ENCODE measurements at regions not wholly inside any gene's neighbourhood (a gene's known extent, or its start where the extent isn't known, plus 50 kb on each side); places are given as distances from the start of the nearest gene placed in this dataset.

DNA sequence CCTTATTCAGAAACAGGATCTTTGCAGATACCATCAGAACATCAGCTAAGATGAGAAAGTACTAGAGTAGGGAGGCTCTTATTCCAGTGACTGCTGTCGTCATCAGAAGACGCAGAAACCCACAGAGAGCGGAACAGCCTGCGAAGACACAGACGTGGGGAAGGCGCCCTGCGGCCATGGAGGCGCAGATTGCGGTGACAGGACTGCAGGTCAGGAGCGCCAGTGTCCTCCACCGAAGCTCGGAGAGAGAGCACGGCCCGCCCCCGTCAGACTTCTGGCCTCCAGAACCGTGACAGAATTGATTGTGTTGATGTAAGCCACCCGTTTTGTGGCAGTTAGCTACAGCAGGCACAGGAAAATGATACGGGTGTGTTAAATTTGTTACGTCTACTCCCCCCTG lies 275.5 kb downstream of the EFNB2 start:
- peaks cover 0 to 8% (median 4%) of the 10 kb centered on the region in 6 donors for H3K9me3 Mint-ChIP-seq
- no peaks in the 10 kb centered on the region for H3K4me1 Mint-ChIP-seq
- H3K4me3 Mint-ChIP-seq, result no peak overlapping the region
- H3K36me3 Mint-ChIP-seq, result no peaks in the 10 kb centered on the region
- peaks cover 0 to 7% (median 0%) of the 10 kb centered on the region in 3 donors for H3K27me3 Mint-ChIP-seq (ENCODE audit: low read depth in 3 of 3)
- H3K27ac Mint-ChIP-seq, result no peak overlapping the region
- DNase-seq, result no peak

DNA sequence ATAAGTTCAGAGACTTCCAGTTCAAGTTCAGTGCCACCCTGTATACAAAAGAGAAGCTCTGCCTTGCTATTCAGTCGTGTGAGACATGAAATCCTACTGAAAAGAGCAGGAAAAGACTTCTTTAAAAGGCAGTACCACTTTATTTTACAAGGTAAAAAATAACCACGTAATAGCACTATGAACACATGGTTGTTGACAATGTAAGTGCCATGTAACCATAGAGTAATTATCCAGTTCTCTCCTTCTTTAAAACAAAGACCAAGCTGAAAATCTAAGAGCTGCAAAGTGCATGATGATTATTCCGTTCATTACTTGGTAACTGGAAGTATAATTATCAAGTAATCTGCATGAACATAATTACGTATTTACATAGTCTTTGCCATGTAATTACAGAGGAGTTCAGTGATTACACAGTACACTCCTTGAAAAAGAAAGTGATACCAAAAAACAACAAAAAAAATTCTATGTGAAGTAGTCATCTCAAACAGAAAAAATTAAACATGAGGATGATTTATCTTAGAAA lies 288.7 kb downstream of the EFNB2 start:
- Mint-ChIP-seq H3K9me3 (peaks cover 0 to 3% (median 0%) of the 10 kb centered on the region in 6 donors), H3K36me3 (no peaks in the 10 kb centered on the region), H3K27me3 (ENCODE audit: low read depth in 3 of 3) (peaks cover 0 to 4% (median 2%) of the 10 kb centered on the region in 3 donors), H3K4me3 (no peak overlapping the region), H3K27ac (no peak overlapping the region), H3K4me1 (no peaks in the 10 kb centered on the region)
- no peak for DNase-seq

DNA sequence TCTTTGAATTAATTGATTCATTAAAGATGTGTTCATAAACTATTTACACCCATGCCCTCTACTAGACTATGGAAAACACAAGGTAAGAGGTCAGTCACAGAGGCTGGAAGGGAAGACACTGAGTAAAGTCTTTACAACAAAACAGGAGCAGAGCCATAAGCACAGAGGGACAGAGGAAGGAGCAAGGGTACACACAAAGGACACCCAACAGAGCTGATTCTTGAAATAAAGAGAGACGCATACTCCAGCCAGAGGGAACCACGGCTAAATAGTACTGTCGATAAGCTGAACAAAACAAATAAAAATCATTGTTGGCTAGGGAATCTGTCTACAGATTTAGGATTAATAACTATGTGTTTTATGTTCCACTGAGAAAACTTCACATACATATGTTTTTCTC lies 289.2 kb downstream of the EFNB2 start:
- no peak for DNase-seq
- H3K4me1 Mint-ChIP-seq, result no peaks in the 10 kb centered on the region

DNA sequence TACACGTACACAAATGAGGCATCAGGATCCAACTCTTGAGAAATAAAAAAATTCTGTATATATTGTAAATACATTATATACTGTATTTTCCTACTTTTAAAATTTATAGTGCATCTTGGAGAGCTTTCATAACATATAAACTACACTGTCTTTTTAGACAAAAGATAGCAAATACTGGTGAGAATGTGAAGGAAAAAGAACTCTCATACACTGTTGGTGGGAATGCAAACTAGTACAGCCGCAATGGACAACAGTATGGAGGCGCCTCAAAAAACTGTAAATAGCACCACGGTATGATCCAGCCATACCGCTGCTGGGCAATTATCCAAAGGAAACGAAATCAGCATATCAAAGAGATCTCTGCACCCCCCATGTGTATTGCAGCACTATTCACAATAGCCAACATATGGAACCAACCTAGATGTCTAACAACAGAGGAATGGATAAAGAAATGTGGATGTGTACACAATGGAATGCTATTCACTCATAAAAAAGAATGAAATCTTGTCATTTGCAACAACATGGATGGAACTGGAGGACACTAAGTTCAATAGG lies 292.4 kb downstream of the EFNB2 start:
- Mint-ChIP-seq H3K27me3 (ENCODE audit: low read depth in 3 of 3) (peaks cover 0 to 5% (median 0%) of the 10 kb centered on the region in 3 donors), H3K4me1 (no peaks in the 10 kb centered on the region), H3K27ac (no peak overlapping the region), H3K9me3 (peaks cover 0 to 4% (median 0%) of the 10 kb centered on the region in 6 donors), H3K36me3 (no peaks in the 10 kb centered on the region), H3K4me3 (no peak overlapping the region)
- no peak for DNase-seq

More for the DNA sequence above, 289.2 kb downstream of the EFNB2 start:
- Mint-ChIP-seq H3K9me3 (peaks cover 0 to 3% (median 0%) of the 10 kb centered on the region in 6 donors), H3K36me3 (no peaks in the 10 kb centered on the region), H3K27me3 (ENCODE audit: low read depth in 3 of 3) (peaks cover 0 to 4% (median 2%) of the 10 kb centered on the region in 3 donors), H3K27ac (no peak overlapping the region), H3K4me3 (no peak overlapping the region)

DNA sequence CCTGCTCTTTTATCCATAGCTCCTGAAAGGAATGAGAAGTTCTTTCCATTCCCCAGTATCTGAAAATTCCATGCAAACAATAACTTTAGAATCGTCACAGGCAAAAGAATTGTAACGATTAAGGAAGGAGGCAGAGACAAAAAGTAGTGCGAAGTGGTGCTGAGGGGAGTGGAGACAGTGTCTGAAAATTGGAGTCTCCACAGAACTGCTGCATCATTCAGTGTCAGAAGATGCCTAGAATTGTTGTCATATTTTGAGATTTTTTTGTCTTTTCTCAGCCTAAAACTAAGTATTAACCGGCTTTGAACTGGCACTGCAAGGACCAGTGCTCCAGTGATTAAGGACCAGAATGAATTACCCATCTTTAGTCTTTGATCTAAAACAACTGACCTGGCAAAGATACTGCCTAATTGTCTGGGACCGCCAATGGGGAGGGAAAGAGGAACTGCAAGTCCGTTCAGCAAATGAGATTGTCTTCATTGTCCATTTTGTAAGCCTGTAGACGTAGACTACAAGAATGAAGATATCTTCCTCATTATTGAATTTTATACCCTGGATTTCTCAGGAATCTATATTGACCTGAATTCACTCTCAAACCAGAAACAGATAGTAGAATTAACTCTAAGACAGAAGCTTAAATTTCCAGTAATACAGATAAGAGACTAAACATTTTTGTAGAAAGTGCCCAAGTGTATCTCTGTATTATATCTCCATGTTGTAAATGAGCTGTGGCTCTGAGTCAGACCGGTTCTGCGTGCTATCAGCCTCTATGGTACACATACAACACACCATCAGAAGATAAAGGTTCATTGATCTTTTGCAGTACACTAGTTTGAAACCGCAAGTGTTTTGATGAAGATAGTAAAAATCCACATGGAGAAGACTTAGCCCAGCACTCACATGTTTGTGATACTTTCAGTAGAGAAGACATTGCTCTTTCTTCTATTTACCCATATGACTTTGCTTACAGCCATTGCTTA lies 293.2 kb downstream of the EFNB2 start:
- no peak overlapping the region for H3K4me3 Mint-ChIP-seq
- H3K4me1 Mint-ChIP-seq, result no peaks in the 10 kb centered on the region
- H3K9me3 Mint-ChIP-seq, result peaks cover 0 to 4% (median 0%) of the 10 kb centered on the region in 6 donors
- peaks cover 0 to 5% (median 0%) of the 10 kb centered on the region in 3 donors for H3K27me3 Mint-ChIP-seq (ENCODE audit: low read depth in 3 of 3)
- H3K27ac Mint-ChIP-seq, result no peak overlapping the region
- no peaks in the 10 kb centered on the region for H3K36me3 Mint-ChIP-seq
- DNase-seq, result no peak

DNA sequence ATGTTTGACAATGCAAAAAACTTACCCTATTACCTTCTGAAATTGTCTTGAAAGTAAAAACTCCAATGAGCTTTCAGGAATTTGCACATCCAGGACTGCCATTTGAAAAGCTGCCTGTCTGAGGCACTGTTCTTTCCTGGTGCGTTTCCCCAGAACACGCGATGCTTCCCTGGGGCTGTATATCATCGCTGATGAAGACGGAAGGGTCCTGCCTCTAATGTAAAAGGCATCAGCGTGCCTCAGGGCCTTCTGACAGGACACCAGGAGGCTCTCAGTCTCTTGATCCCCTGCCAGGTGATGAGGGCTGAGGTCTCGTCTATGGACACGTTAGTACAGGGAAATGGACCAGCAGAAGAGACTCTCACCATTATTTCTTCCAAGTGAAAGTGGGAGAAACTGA lies 296.8 kb downstream of the EFNB2 start:
- H3K4me3 Mint-ChIP-seq, result no peak overlapping the region
- H3K27ac Mint-ChIP-seq, result no peak overlapping the region
- no peak for DNase-seq
- H3K36me3 Mint-ChIP-seq, result no peaks in the 10 kb centered on the region
- peaks cover 0 to 8% (median 0%) of the 10 kb centered on the region in 6 donors for H3K9me3 Mint-ChIP-seq
- peaks cover 0 to 5% (median 3%) of the 10 kb centered on the region in 3 donors for H3K27me3 Mint-ChIP-seq (ENCODE audit: low read depth in 3 of 3)
- H3K4me1 Mint-ChIP-seq, result no peaks in the 10 kb centered on the region

DNA sequence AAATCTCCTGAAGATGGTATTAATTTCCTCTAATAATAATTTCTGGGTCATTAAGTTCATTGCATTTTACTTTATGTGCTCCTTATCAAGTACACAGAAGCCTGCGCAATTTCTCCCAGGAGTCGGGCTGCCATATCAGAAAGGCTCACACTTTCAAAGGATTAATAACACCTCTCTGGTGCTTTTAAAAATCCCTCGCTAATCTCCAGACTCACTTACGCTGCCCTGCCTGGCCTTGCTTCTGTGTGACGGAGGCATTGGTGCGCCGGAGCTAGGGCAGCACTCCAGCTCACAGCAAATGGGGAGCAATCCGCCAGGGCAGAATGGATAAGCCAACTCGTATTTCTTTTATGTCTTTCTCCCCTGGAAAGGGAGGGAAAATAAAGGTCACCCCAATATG lies 300.8 kb downstream of the EFNB2 start:
- no peaks in the 10 kb centered on the region for H3K4me1 Mint-ChIP-seq
- no peak for DNase-seq
- no peak overlapping the region for H3K27ac Mint-ChIP-seq
- H3K27me3 Mint-ChIP-seq (ENCODE audit: low read depth in 3 of 3), result peaks cover 2 to 4% (median 3%) of the 10 kb centered on the region in 3 donors
- peaks cover 0 to 19% (median 2%) of the 10 kb centered on the region in 6 donors for H3K9me3 Mint-ChIP-seq
- no peaks in the 10 kb centered on the region for H3K36me3 Mint-ChIP-seq
- no peak overlapping the region for H3K4me3 Mint-ChIP-seq

DNA sequence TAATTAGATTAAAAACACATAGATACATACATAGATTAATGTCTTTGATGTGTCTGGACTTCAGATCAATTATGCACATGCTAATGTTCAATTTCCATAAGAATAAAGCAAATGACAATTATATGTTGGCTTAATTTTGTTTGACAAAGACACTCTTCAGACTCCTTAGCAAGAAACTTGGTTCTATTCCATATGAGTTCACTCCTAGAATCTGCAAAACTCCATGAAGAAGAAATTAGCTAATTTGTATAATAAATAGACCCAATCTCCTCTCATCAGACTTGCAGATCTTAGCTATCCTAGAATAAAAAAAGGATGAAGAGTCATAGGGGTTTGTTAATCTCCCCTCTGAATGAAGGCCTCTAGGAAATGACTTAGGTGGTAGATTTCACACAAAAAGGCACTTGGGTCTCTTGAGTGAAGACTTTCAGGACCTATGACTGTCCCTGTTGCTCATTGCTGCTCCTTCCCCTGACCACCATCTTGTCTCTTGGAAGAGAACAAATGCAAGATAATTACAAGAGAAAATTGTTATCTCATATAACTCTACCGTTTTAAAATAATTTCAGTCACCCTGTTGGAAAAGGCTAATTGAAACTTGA lies 302.2 kb downstream of the EFNB2 start:
- no peak for DNase-seq
- Mint-ChIP-seq H3K4me3 (no peak overlapping the region), H3K4me1 (no peaks in the 10 kb centered on the region), H3K36me3 (no peaks in the 10 kb centered on the region), H3K27ac (no peak overlapping the region), H3K27me3 (ENCODE audit: low read depth in 3 of 3) (peaks cover 2 to 4% (median 3%) of the 10 kb centered on the region in 3 donors), H3K9me3 (peaks cover 0 to 15% (median 2%) of the 10 kb centered on the region in 6 donors)

DNA sequence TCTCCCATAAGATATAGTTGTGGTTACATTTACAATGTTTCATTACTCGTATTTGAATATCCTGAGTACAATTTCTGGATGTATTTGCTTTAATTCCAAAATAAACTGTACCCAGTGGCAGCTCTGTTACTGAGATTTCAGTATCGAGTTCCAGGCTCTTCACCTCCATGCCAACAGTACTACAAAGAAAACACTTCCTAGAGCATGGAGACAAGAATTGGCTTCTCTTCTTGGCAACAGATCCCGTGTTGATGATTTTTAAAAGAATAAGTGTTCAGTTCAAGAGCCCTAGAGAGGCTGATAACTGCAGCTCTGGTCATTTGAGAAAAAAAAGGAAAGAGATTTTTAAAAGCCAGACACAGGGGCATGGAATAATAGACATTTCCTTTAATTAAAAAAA lies 302.8 kb downstream of the EFNB2 start:
- peaks cover 0 to 15% (median 2%) of the 10 kb centered on the region in 6 donors for H3K9me3 Mint-ChIP-seq
- peaks cover 2 to 4% (median 4%) of the 10 kb centered on the region in 3 donors for H3K27me3 Mint-ChIP-seq (ENCODE audit: low read depth in 3 of 3)
- no peak overlapping the region for H3K4me3 Mint-ChIP-seq
- H3K27ac Mint-ChIP-seq, result no peak overlapping the region
- H3K36me3 Mint-ChIP-seq, result no peaks in the 10 kb centered on the region
- DNase-seq, result no peak
- no peaks in the 10 kb centered on the region for H3K4me1 Mint-ChIP-seq

DNA sequence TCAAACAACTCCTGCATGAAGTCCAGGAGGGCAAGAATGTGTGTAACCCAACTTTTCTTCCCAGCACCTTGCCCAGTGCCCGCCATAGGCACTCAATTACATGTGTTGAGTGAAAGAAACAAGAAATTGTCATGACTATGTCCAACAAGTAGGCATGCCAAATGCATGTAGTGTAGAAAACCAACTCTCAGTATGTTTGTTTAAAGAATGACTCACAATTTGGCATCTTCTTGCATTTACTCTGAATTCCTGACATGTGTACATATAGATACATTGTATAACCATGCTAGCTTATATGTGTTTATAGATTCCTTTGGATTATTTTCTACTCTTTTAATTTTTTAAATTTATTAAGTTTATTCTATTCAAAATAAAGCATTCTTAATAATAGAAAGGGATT lies 305.0 kb downstream of the EFNB2 start:
- no peaks in the 10 kb centered on the region for H3K36me3 Mint-ChIP-seq
- H3K27me3 Mint-ChIP-seq (ENCODE audit: low read depth in 3 of 3), result peaks cover 2 to 4% (median 2%) of the 10 kb centered on the region in 3 donors
- H3K4me3 Mint-ChIP-seq, result no peak overlapping the region
- no peak for DNase-seq
- H3K9me3 Mint-ChIP-seq, result peaks cover 0 to 12% (median 3%) of the 10 kb centered on the region in 6 donors
- H3K27ac Mint-ChIP-seq, result no peak overlapping the region
- H3K4me1 Mint-ChIP-seq, result no peaks in the 10 kb centered on the region

DNA sequence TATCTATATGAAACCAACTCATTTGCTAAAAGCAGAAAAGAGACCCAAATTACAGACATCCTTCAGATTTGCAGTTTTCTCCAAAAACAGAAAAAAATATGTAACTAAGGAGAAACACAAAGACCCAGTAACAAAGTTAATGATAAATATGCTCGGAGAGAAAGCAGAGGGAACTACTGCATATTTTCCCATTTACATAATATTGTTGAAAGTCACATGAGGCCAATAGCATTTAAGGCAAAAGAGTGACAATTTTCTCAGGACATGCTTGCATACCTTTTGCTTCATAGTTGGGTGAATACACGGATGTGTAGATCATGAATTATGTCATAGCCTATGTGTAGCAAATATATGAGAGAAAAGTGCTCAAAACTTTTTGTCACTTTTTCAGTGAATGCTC lies 310.3 kb downstream of the EFNB2 start:
- Mint-ChIP-seq H3K36me3 (no peaks in the 10 kb centered on the region), H3K27ac (no peak overlapping the region), H3K4me3 (no peak overlapping the region), H3K4me1 (no peaks in the 10 kb centered on the region), H3K9me3 (peaks cover 0 to 8% (median under 1%) of the 10 kb centered on the region in 6 donors), H3K27me3 (ENCODE audit: low read depth in 3 of 3) (peaks cover 0 to 2% (median 0%) of the 10 kb centered on the region in 3 donors)
- no peak for DNase-seq

DNA sequence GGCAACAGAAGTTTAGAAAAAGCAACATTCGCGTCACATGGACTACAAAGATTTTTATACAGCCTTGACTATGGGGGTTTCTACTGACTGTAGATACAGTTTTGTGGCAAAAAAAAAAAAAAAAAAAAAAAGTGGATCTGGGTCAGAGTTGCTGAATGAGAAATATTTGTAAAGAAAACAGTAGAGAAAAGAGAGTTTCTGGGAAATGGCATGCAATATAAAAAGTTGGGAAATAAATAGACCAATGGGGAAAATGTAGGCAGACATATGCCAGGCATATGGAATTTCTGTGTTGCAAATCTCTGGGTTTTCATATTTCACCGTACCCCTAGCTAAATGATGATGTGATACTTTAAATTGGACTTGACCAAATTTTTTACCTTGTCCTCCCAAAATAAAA lies 315.3 kb downstream of the EFNB2 start:
- peaks cover 0 to 4% (median 0%) of the 10 kb centered on the region in 6 donors for H3K9me3 Mint-ChIP-seq
- no peaks in the 10 kb centered on the region for H3K27me3 Mint-ChIP-seq (ENCODE audit: low read depth in 3 of 3)
- H3K4me3 Mint-ChIP-seq, result no peak overlapping the region
- no peaks in the 10 kb centered on the region for H3K36me3 Mint-ChIP-seq
- H3K4me1 Mint-ChIP-seq, result no peaks in the 10 kb centered on the region
- DNase-seq, result no peak
- no peak overlapping the region for H3K27ac Mint-ChIP-seq

DNA sequence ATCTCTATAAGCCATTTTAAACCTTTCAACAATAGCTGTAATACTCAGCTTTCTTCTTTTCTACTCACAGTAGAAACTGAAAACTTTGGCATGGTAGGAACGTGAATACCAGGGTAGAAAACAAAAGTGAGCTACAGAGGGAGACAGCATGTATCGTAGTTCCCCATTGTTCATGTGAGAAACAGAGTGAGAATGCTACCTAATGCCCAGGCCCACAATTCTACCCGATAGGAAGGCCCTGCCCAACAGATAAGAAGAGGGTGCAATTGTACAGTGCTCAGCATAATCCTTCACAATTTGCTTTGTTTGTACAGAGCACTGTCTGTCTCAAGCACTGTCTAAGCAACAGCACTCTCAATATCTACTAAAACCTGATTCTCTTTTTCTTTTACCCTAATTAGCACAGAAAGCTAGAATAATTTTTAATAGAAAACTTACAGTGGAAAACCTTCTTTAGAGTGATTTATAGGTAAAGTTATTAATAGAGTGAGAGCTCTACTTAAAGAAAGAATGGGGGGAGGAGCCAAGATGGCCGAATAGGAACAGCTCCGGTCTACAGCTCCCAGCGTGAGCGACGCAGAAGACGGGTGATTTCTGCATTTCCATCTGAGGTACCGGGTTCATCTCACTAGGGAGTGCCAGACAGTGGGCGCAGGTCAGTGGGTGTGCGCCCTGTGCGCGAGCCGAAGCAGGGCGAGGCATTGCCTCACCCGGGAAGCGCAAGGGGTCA lies 322.3 kb downstream of the EFNB2 start:
- H3K36me3 Mint-ChIP-seq, result no peaks in the 10 kb centered on the region
- DNase-seq, result no peak
- H3K27me3 Mint-ChIP-seq (ENCODE audit: low read depth in 3 of 3), result peaks cover 0 to 2% (median 0%) of the 10 kb centered on the region in 3 donors
- peaks cover 0 to 6% (median 0%) of the 10 kb centered on the region in 6 donors for H3K9me3 Mint-ChIP-seq
- H3K27ac Mint-ChIP-seq, result no peak overlapping the region
- H3K4me1 Mint-ChIP-seq, result no peaks in the 10 kb centered on the region
- H3K4me3 Mint-ChIP-seq, result no peak overlapping the region
